Smooth muscle cell (in vitro differentiated cells): ENCODE measurements at regions not wholly inside any gene's neighbourhood (a gene's known extent, or its start where the extent isn't known, plus 50 kb on each side); places are given as distances from the start of the nearest gene placed in this dataset.
"Not testable (repeated sequence)": the region's sequence is repeated elsewhere in the genome, so short reads cannot be mapped to it uniquely, and the experiment has no call there.

Source experiments
- DNase-seq: peaks from one replicate; lab custom pipeline; 2025; ENCODE audit not compliant: unreplicated experiment; lab: John Stamatoyannopoulos, UW
- H2AFZ ChIP-seq: fragments of 200-600 bp; sonication (generic); 2 replicates; pipeline ENCODE4 v1.6.0; 2016; ENCODE audit warnings: antibody characterized with exemption, low read depth, mild to moderate bottlenecking
- H3F3A ChIP-seq: fragments of 200-600 bp; sonication (generic); 2 replicates; pipeline ENCODE4 v1.6.0; 2017; ENCODE audit warnings: antibody characterized with exemption, low read depth
- H3K27ac ChIP-seq: fragments of 200-600 bp; sonication (generic); 2 replicates; pipeline ENCODE4 v1.5.1; 2016; ENCODE audit warnings: low read depth, mild to moderate bottlenecking
- H3K27me3 ChIP-seq: fragments of 200-600 bp; sonication (generic); 2 replicates; pipeline ENCODE4 v1.6.1; 2016; ENCODE audit warnings: low read depth, mild to moderate bottlenecking
- H3K36me3 ChIP-seq: fragments of 200-600 bp; sonication (generic); 2 replicates; pipeline ENCODE4 v1.5.1; 2016; ENCODE audit warnings: low read depth
- H3K4me1 ChIP-seq: fragments of 200-600 bp; sonication (generic); 2 replicates; pipeline ENCODE4 v1.5.1; 2016; ENCODE audit warnings: low read depth
- H3K4me2 ChIP-seq: fragments of 200-600 bp; sonication (generic); 2 replicates; pipeline ENCODE4 v1.6.0; 2016; ENCODE audit warnings: mild to moderate bottlenecking
- H3K4me3 ChIP-seq: fragments of 200-600 bp; sonication (generic); 2 replicates; pipeline ENCODE4 v1.5.1; 2016; ENCODE audit warnings: mild to moderate bottlenecking
- H3K79me2 ChIP-seq: fragments of 200-600 bp; sonication (generic); 2 replicates; pipeline ENCODE4 v1.6.0; 2016; ENCODE audit warnings: low read depth, mild to moderate bottlenecking
- H3K9ac ChIP-seq: fragments of 200-600 bp; sonication (generic); 2 replicates; pipeline ENCODE4 v1.6.0; 2016; ENCODE audit warnings: low read depth
- H3K9me3 ChIP-seq: fragments of 200-600 bp; sonication (generic); replicated peaks from 2 replicates; pipeline ENCODE4 v1.5.1; 2016; ENCODE audit warnings: low read depth
- H4K20me1 ChIP-seq: fragments of 200-600 bp; sonication (generic); 2 replicates; pipeline ENCODE4 v1.6.0; 2016; ENCODE audit warnings: low read depth
- CTCF ChIP-seq: fragments of 200-600 bp; sonication (generic); IDR thresholded peaks from 2 replicates; pipeline ENCODE4 v1.5.1; 2017; ENCODE audit warnings: borderline replicate concordance, mild to moderate bottlenecking, antibody characterized with exemption; ENCODE audit not compliant: insufficient read depth, poor library complexity, severe bottlenecking
- WGBS: methylation state at CpG from one replicate; pipeline ENCODE4 v1.1.7; 2016; ENCODE audit warnings: low lambda C conversion rate; 5-methylcytosine and 5-hydroxymethylcytosine counted together

DNA sequence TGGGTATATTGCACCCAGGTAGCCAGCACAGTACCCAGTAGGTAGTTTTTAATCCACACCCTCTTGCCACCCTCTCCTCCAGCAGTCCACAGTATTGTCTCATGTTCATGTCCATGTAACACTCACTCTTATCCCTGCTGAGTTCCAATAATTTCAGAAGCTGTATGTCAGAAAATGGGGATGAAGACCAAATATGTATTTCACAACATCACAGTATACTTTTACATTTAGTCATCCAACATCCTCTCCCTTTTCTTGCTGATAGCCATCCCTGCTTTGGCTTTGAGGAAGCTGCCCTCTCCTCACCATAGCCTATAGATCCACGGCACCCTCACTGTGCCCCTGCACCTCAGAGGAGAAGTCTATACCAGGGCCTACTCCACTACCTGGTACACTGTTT, 126.0 kb upstream of the LDB2 start:
- Histone ChIP-seq H2AFZ (no peak overlapping the region), H3K4me3 (no peak overlapping the region), H3F3A (no peaks in the 10 kb centered on the region), H3K27ac (no peak overlapping the region), H4K20me1 (no peaks in the 10 kb centered on the region), H3K36me3 (no peaks in the 10 kb centered on the region), H3K27me3 (no peaks in the 10 kb centered on the region), H3K9me3 (no peaks in the 10 kb centered on the region), H3K9ac (no peak overlapping the region), H3K4me2 (no peak overlapping the region), H3K4me1 (no peaks in the 10 kb centered on the region), H3K79me2 (no peaks in the 10 kb centered on the region)
- TF ChIP-seq CTCF: no peak
- no peak for DNase-seq
- 90% methylated on average over 1 of the region's 1 CpG for WGBS

DNA sequence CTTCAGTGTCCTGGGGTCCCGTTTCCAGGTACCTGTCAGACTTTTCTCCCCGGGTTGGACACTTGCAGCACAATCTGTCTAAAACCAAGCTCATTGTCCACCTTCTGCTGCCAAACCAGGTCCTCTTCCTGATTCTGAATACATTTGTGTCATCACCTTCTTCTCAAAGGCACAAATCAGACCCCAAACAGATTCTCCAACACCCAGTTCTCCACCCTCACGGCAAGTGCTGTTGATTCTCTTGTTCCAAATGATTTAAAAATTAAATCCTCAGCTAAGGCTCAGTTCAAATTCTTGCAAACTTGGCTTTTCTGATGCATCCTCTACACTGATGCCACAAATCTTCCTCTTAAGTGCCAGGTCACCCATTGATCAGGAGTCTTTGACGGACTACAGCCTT, 122.5 kb upstream of the LDB2 start:
- Histone ChIP-seq H3K4me1 (no peaks in the 10 kb centered on the region), H3K79me2 (no peaks in the 10 kb centered on the region), H3K27me3 (no peaks in the 10 kb centered on the region), H3K4me2 (no peak overlapping the region), H3K4me3 (no peak overlapping the region), H3K27ac (no peak overlapping the region), H3K36me3 (no peaks in the 10 kb centered on the region), H3F3A (no peaks in the 10 kb centered on the region), H3K9ac (no peak overlapping the region), H4K20me1 (no peaks in the 10 kb centered on the region), H2AFZ (no peak overlapping the region), H3K9me3 (no peaks in the 10 kb centered on the region)
- 91% methylated on average over 4 of the region's 4 CpGs for WGBS
- no peak for TF ChIP-seq CTCF
- DNase-seq: no peak

GRCh38 chr4:17020451-17020850, 122.0 kb upstream of the LDB2 start:
- no peaks in the 10 kb centered on the region for H3K79me2 ChIP-seq
- 88% methylated on average over 1 of the region's 1 CpG for WGBS
- no peak for DNase-seq

GRCh38 chr4:17018621-17019020, 120.2 kb upstream of the LDB2 start:
- H3K36me3 ChIP-seq, H3K9me3 ChIP-seq, H4K20me1 ChIP-seq, DNase-seq, H3K4me2 ChIP-seq, H2AFZ ChIP-seq, H3K9ac ChIP-seq, H3K27ac ChIP-seq, H3K79me2 ChIP-seq, H3F3A ChIP-seq, H3K4me3 ChIP-seq, H3K27me3 ChIP-seq, H3K4me1 ChIP-seq: not testable (repeated sequence)
- 100% methylated on average over 1 of the region's 1 CpG for WGBS

More at GRCh38 chr4:17020451-17020850, 122.0 kb upstream of the LDB2 start:
- TF ChIP-seq CTCF: no peak
- Histone ChIP-seq H3F3A (no peaks in the 10 kb centered on the region), H3K4me3 (no peak overlapping the region), H3K4me2 (no peak overlapping the region), H3K9ac (no peak overlapping the region), H3K27me3 (no peaks in the 10 kb centered on the region), H2AFZ (no peak overlapping the region), H3K36me3 (no peaks in the 10 kb centered on the region), H3K9me3 (no peaks in the 10 kb centered on the region), H4K20me1 (no peaks in the 10 kb centered on the region), H3K4me1 (no peaks in the 10 kb centered on the region), H3K27ac (no peak overlapping the region)
